ENCODE measurements at regions not wholly inside any gene's neighbourhood (a gene's known extent, or its start where the extent isn't known, plus 50 kb on each side); places are given as distances from the start of the nearest gene placed in this dataset.

DNA sequence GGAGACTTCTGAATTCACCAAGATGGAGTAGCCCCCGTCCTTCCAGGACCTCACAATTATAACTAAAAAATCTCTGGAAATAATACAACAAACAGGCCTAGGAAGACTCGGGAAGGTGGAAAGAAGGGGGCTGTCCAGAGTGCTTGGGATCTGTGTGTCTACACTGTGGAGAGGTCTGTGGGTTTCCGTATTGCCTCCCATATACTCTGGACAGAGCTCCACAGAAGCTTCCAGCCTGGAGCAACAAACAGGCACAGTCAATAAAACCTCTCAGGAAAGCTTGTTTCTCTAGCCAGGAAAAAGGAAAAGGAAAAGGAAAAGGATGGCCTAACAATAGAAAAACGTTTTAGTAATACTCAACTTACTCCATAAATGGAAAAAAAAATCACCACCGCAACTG, 655.9 kb downstream of the DSC3 start:
- TF ChIP-seq, protein P1, sequence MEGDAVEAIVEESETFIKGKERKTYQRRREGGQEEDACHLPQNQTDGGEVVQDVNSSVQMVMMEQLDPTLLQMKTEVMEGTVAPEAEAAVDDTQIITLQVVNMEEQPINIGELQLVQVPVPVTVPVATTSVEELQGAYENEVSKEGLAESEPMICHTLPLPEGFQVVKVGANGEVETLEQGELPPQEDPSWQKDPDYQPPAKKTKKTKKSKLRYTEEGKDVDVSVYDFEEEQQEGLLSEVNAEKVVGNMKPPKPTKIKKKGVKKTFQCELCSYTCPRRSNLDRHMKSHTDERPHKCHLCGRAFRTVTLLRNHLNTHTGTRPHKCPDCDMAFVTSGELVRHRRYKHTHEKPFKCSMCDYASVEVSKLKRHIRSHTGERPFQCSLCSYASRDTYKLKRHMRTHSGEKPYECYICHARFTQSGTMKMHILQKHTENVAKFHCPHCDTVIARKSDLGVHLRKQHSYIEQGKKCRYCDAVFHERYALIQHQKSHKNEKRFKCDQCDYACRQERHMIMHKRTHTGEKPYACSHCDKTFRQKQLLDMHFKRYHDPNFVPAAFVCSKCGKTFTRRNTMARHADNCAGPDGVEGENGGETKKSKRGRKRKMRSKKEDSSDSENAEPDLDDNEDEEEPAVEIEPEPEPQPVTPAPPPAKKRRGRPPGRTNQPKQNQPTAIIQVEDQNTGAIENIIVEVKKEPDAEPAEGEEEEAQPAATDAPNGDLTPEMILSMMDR (IDR thresholded peaks at IDR 0.05; ENCODE audit: borderline replicate concordance, extremely low read depth, low read length, poor library complexity, severe bottlenecking), result no peak
- TF ChIP-seq EZH2 (IDR thresholded peaks at IDR 0.05; ENCODE audit: borderline replicate concordance, low read depth, low read length, severe bottlenecking), result no peak
